Right lobe of liver (tissue), 6 donors: ENCODE measurements at regions not wholly inside any gene's neighbourhood (a gene's known extent, or its start where the extent isn't known, plus 50 kb on each side); places are given as distances from the start of the nearest gene placed in this dataset.

Source experiments
- ATAC-seq, 4 donors: fragments of 200-7000 bp; cut with Tn5 transposase; one replicate each; pipeline ENCODE4 v1.9.1; 2020; ENCODE audit warnings: mild to moderate bottlenecking in 4 of 4, moderate library complexity in 4 of 4
- DNase-seq, 3 donors: peaks; one replicate each; pipeline ENCODE4 v3.0.0-alpha.2; 2020
- H3K27ac ChIP-seq, 3 donors: fragments of 200-600 bp; one replicate each; pipeline ENCODE4 v1.8.0; 2022
- H3K27me3 ChIP-seq, 2 donors: fragments of 200-600 bp; one replicate each; pipeline ENCODE4 v1.8.0; 2022
- H3K36me3 ChIP-seq, 4 donors: fragments of 200-600 bp; sonication (generic) in 1 of 4; one replicate each; pipeline versions ENCODE4 v1.5.1 to v1.8.0; 2017 to 2022; ENCODE audit warnings: control low read depth in 1 of 4
- H3K4me1 ChIP-seq, 4 donors: fragments of 200-600 bp; sonication (generic) in 1 of 4; one replicate each; pipeline versions ENCODE4 v1.5.1 to v1.8.0; 2017 to 2022; ENCODE audit warnings: control low read depth in 1 of 4
- H3K4me3 ChIP-seq, 3 donors: fragments of 200-600 bp; one replicate each; pipeline ENCODE4 v1.8.0; 2022
- H3K9me3 ChIP-seq, 4 donors: fragments of 200-600 bp; sonication (generic) in 1 of 4; one replicate each; pipeline versions ENCODE4 v1.5.1 to v1.8.0; 2017 to 2022; ENCODE audit warnings: control low read depth in 1 of 4
- POLR2A ChIP-seq: fragments of 450-650 bp; IDR thresholded peaks from one replicate; pipeline ENCODE4 v1.6.1; 2017; ENCODE audit warnings: antibody characterized with exemption, mild to moderate bottlenecking
- WGBS: methylation state at CpG from one replicate; pipeline ENCODE4 v1.1.6; 2018; ENCODE audit warnings: low coverage, low lambda C conversion rate; ENCODE audit not compliant: insufficient coverage; ENCODE audit errors: missing lambda C conversion rate; 5-methylcytosine and 5-hydroxymethylcytosine counted together
- intact Hi-C, 2 donors: fragments of 100-400 bp; cut with DNase I; formaldehyde crosslinking; loops; one replicate each; pipeline versions ENCODE4 v1.11.2 to v1.14.1; 2022
- TF ChIP-seq, protein P1 (sequence below), 4 donors: fragments of 200-600 bp in 3 of 4; fragments of 450-650 bp in 1 of 4; IDR thresholded peaks; one replicate each; pipeline versions ENCODE4 v1.5.1 to v1.8.0; 2016 to 2022; ENCODE audit warnings: antibody characterized with exemption in 4 of 4, mild to moderate bottlenecking in 2 of 4
- donor health status: DM: no; HTN: yes; CAD: no.
- donor health status: DM: no; HTN: no; CAD: no.
- donor health status: DM: no; HTN: no; CAD: no.
- donor health status: DM: no; HTN: yes; CAD: no.
- donor health status: DM: no; HTN: yes; CAD: no.

DNA sequence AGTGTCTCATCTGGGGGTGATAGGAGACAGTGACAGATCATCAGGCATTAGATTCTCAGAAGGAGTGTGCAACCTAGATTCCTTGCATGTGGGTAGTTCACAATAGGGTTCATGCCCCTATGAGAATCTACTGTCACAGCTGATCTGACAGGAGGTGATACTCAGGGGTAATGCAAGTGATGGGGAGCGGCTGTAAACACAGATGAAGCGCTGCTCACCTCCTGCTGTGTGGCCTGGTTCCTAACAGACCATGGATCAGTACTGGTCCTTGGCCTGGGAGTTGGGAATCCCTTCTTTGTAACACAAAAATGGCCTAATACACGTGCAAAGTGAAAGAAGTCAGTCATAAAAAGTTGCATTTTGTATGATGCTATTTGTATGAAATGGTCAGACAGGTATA lies 107.6 kb upstream of the TUBA3C start:
- Histone ChIP-seq H3K27me3 (no peaks in the 10 kb centered on the region), H3K4me1 (no peaks in the 10 kb centered on the region), H3K36me3 (no peaks in the 10 kb centered on the region), H3K27ac (no peak overlapping the region), H3K9me3 (no peaks in the 10 kb centered on the region), H3K4me3 (no peak overlapping the region)
- 37% methylated on average over 3 of the region's 3 CpGs for WGBS
- intact Hi-C loops, result no loop called here
- ATAC-seq, result no peak
- no peak for DNase-seq
- TF ChIP-seq POLR2A, result no peak
- TF ChIP-seq, protein P1, sequence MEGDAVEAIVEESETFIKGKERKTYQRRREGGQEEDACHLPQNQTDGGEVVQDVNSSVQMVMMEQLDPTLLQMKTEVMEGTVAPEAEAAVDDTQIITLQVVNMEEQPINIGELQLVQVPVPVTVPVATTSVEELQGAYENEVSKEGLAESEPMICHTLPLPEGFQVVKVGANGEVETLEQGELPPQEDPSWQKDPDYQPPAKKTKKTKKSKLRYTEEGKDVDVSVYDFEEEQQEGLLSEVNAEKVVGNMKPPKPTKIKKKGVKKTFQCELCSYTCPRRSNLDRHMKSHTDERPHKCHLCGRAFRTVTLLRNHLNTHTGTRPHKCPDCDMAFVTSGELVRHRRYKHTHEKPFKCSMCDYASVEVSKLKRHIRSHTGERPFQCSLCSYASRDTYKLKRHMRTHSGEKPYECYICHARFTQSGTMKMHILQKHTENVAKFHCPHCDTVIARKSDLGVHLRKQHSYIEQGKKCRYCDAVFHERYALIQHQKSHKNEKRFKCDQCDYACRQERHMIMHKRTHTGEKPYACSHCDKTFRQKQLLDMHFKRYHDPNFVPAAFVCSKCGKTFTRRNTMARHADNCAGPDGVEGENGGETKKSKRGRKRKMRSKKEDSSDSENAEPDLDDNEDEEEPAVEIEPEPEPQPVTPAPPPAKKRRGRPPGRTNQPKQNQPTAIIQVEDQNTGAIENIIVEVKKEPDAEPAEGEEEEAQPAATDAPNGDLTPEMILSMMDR (IDR thresholded peaks at IDR 0.05), result no peak

DNA sequence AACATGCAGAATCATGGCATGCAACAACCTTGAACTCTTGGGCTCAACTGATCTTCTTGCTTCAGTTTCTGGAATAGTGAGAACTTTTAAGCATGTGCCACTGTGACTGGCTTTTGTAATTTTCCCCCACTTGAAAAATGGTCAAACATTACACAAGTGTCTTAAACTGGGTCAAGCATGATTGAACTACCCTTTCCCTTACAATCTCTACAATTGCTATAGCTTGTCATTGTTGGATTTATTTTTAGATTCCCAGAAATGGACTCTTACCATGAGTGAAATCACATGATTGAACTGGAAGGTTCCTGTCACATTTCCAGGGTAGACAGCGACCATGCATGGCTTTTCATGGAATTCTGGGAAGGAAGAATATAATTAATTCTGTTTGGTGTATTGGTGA lies 102.2 kb upstream of the TUBA3C start:
- DNase-seq (no peak), ATAC-seq (no peak)
- 15% methylated on average over 1 of the region's 1 CpG for WGBS
- Histone ChIP-seq H3K27me3 (no peaks in the 10 kb centered on the region), H3K4me3 (no peak overlapping the region), H3K9me3 (no peaks in the 10 kb centered on the region), H3K36me3 (no peaks in the 10 kb centered on the region), H3K27ac (no peak overlapping the region), H3K4me1 (no peaks in the 10 kb centered on the region)
- intact Hi-C loops, result no loop called here
- TF ChIP-seq, protein P1 (IDR thresholded peaks at IDR 0.05), result no peak
- TF ChIP-seq POLR2A, result no peak

DNA sequence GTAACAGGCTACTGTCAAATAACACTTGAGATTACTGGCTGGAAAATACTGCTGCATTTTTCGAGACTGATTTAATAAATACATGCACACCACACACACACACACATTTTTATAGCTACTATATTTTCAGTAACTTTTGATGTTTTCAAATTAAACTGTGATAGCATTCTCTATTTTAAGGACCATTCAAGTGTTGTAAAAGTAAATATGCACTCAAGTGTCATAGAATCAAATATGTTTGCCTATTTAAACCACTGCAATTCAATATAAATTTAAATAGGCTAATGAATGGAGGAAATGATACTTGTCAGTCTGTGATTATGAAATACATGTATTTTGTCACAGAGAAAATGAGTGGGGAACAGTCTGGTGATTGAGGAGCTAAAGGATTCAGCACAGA lies 86.7 kb upstream of the TUBA3C start:
- Histone ChIP-seq H3K4me1 (no peaks in the 10 kb centered on the region), H3K9me3 (no peaks in the 10 kb centered on the region), H3K36me3 (no peaks in the 10 kb centered on the region), H3K27ac (no peak overlapping the region), H3K4me3 (no peak overlapping the region), H3K27me3 (no peaks in the 10 kb centered on the region)
- 13% methylated on average over 1 of the region's 1 CpG for WGBS
- no peak for TF ChIP-seq POLR2A
- TF ChIP-seq, protein P1 (IDR thresholded peaks at IDR 0.05), result no peak
- intact Hi-C loops, result no loop called here
- DNase-seq, result no peak
- no peak for ATAC-seq

DNA sequence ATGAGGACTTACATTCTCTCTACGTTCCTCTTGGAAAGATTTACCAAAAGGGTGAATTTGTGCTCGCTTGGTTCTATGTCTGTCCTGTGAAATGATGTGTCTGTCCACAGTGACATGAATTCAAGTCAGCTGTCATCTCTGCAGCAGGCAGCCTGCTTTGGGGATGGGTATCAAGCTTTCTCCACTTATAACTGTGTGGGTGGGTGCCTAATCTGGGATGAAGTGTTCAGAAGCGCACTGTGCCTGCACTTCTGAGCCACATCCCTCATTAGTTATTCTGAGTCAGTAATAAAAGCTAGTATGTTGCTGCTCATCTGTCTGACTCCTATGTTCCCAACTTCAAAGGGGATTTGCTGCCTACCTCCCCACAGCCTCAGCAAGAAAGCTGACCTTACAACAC lies 86.1 kb upstream of the TUBA3C start:
- no peaks in the 10 kb centered on the region for H3K27me3 ChIP-seq
- no peaks in the 10 kb centered on the region for H3K9me3 ChIP-seq
- no peak overlapping the region for H3K27ac ChIP-seq
- intact Hi-C loops, result no loop called here
- WGBS, result 35% methylated on average over 3 of the region's 3 CpGs
- H3K4me3 ChIP-seq, result no peak overlapping the region
- no peak for DNase-seq
- H3K4me1 ChIP-seq, result no peaks in the 10 kb centered on the region
- H3K36me3 ChIP-seq, result no peaks in the 10 kb centered on the region
- no peak for ATAC-seq
- TF ChIP-seq, protein P1 (IDR thresholded peaks at IDR 0.05), result no peak
- TF ChIP-seq POLR2A, result no peak

DNA sequence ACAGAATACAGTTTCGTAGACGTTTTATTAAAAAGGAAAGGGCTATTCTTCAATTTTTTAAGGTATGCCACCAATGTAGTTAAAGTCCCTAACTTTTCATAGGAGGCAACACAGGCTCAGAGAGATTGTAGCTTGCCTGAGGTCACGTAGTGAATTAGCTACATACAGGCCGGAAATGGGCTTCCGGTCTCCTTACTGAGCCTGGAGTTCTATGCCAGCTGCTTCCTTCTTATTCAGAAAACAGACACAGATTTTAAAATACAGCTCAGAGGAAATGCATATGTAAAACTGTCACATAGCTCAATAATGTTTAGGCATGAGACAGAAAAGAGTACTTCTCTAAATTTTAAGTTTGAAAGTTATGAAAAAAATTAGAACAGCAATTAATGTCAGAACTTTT lies 85.4 kb upstream of the TUBA3C start:
- Histone ChIP-seq H3K9me3 (no peaks in the 10 kb centered on the region), H3K4me1 (no peaks in the 10 kb centered on the region), H3K27me3 (no peaks in the 10 kb centered on the region), H3K27ac (no peak overlapping the region), H3K4me3 (no peak overlapping the region), H3K36me3 (no peaks in the 10 kb centered on the region)
- WGBS, result 38% methylated on average over 5 of the region's 5 CpGs
- intact Hi-C loops, result no loop called here
- ATAC-seq (peak in 1 of 4 donors; percentile 33), DNase-seq (no peak)
- TF ChIP-seq, protein P1 (IDR thresholded peaks at IDR 0.05), result no peak
- TF ChIP-seq POLR2A, result no peak
